HCT116 (cell line): ENCODE measurements at regions not wholly inside any gene's neighbourhood (a gene's known extent, or its start where the extent isn't known, plus 50 kb on each side); places are given as distances from the start of the nearest gene placed in this dataset.

Experiments
- ATAC-seq: fragments of 200-7000 bp; cut with Tn5 transposase; 2 replicates; pipeline ENCODE4 v1.9.1; 2020; ENCODE audit warnings: mild to moderate bottlenecking, moderate library complexity
- BruUV-seq: library from RNA; stranded (reverse); fragments of 400-500 nt; replicated peaks from 2 replicates; lab custom pipeline; 2021; lab: Mats Ljungman, UMichigan
- CTCF ChIA-PET: fragments of 300-600 bp; sonication (Branson Sonifier 250); formaldehyde crosslinking; loops from one replicate; lab custom pipeline; 2021; ENCODE audit warnings: antibody characterized with exemption; lab: Charles Lee
- POLR2A ChIA-PET: fragments of 300-600, 350-600 bp; sonication (Branson Sonifier 250); formaldehyde crosslinking; loops from one replicate; lab custom pipeline; 2021; ENCODE audit warnings: antibody characterized with exemption; lab: Charles Lee
- RAD21 ChIA-PET, 2 experiments: fragments of 300-600 bp; sonication (Branson Sonifier 250); formaldehyde crosslinking; loops; one replicate each; lab custom pipeline; 2023; ENCODE audit warnings: low total read pairs in 2 of 2; ENCODE audit not compliant: uncharacterized antibody in 2 of 2, unreplicated experiment in 2 of 2, low non-redundant PET in 1 of 2; lab: Charles Lee
- DNase-seq: peaks from one replicate; pipeline ENCODE4 v3.0.0-alpha.2; 2010; ENCODE audit warnings: low read depth, low spot score
- H2AFZ ChIP-seq: fragments of 200-600 bp; shearing (Covaris generic), sonication (generic); 2 replicates; pipeline ENCODE4 v1.6.1; 2017; ENCODE audit warnings: low read depth, mixed run types, mixed read lengths, antibody characterized with exemption, low read length; ENCODE audit not compliant: poor library complexity, severe bottlenecking
- H3K27ac ChIP-seq: 2 replicates; pipeline ENCODE4 v1.5.1; 2012; ENCODE audit warnings: low read depth, low read length
- H3K27me3 ChIP-seq: fragments of 200-600 bp; sonication (generic); 2 replicates; pipeline ENCODE4 v1.6.1; 2016; ENCODE audit warnings: mixed run types, low read length, mixed read lengths; ENCODE audit not compliant: insufficient read depth
- H3K36me3 ChIP-seq, 2 experiments: fragments of 200-500 bp in 1 of 2; fragments of 200-600 bp in 1 of 2; sonication (Bioruptor generic) in 1 of 2; sonication (generic) in 1 of 2; 2 replicates each; pipeline versions ENCODE4 v1.5.1 to v1.6.1; 2014 to 2016; ENCODE audit warnings: low read length in 2 of 2, inconsistent platforms in 1 of 2, mixed read lengths in 1 of 2, mixed run types in 1 of 2; ENCODE audit not compliant: insufficient read depth in 2 of 2, control insufficient read depth in 1 of 2
- H3K4me1 ChIP-seq, 2 experiments: fragments of 200-600 bp in 1 of 2; sonication (generic) in 1 of 2; 2 replicates each; pipeline versions ENCODE4 v1.5.1 to v1.6.1; 2012 to 2017; ENCODE audit warnings: low read length in 2 of 2, inconsistent platforms in 1 of 2, mild to moderate bottlenecking in 1 of 2, mixed read lengths in 1 of 2, mixed run types in 1 of 2, moderate library complexity in 1 of 2; ENCODE audit not compliant: insufficient read depth in 2 of 2, control insufficient read depth in 1 of 2
- H3K4me2 ChIP-seq: fragments of 200-600 bp; sonication (generic); 2 replicates; pipeline ENCODE4 v1.6.1; 2017; ENCODE audit warnings: mixed run types, low read length, mixed read lengths
- H3K4me3 ChIP-seq, 2 experiments: fragments of 200-600 bp in 1 of 2; sonication (generic) in 1 of 2; replicated peaks in 1 of 2; 2 replicates each; pipeline ENCODE4 v1.5.1; 2011 to 2016; ENCODE audit warnings: low read length in 2 of 2, control low read depth in 1 of 2, low read depth in 1 of 2, mild to moderate bottlenecking in 1 of 2, mixed read lengths in 1 of 2, mixed run types in 1 of 2
- H3K79me2 ChIP-seq: fragments of 200-600 bp; sonication (generic); 2 replicates; pipeline ENCODE4 v1.6.1; 2017; ENCODE audit warnings: mild to moderate bottlenecking, mixed run types, low read length, moderate library complexity, mixed read lengths; ENCODE audit not compliant: insufficient read depth
- H3K9ac ChIP-seq: fragments of 200-600 bp; sonication (generic); 2 replicates; pipeline ENCODE4 v1.6.1; 2016; ENCODE audit warnings: low read length, mixed read lengths
- H3K9me2 ChIP-seq: fragments of 200-600 bp; sonication (generic), shearing (Covaris generic); 2 replicates; pipeline ENCODE4 v1.6.1; 2017; ENCODE audit warnings: mixed run types, mild to moderate bottlenecking, moderate library complexity; ENCODE audit not compliant: insufficient read depth
- H3K9me3 ChIP-seq, 2 experiments: fragments of 200-500 bp in 1 of 2; fragments of 200-600 bp in 1 of 2; sonication (Bioruptor generic) in 1 of 2; sonication (generic) in 1 of 2; 2 replicates each; pipeline ENCODE4 v1.6.1; 2014 to 2017; ENCODE audit warnings: low read length in 2 of 2, mixed read lengths in 2 of 2, inconsistent platforms in 1 of 2, low read depth in 1 of 2, mild to moderate bottlenecking in 1 of 2, mixed run types in 1 of 2, moderate library complexity in 1 of 2; ENCODE audit not compliant: control insufficient read depth in 1 of 2, insufficient read depth in 1 of 2
- H4K20me1 ChIP-seq: fragments of 200-600 bp; sonication (generic), shearing (Covaris generic); 2 replicates; pipeline ENCODE4 v1.6.1; 2017; ENCODE audit warnings: mixed run types, mild to moderate bottlenecking, moderate library complexity; ENCODE audit not compliant: insufficient read depth
- ATF3 ChIP-seq: IDR thresholded peaks from 2 replicates; pipeline ENCODE4 v1.6.1; 2012
- CBX3 ChIP-seq: IDR thresholded peaks from 2 replicates; pipeline ENCODE4 v1.6.1; 2012; ENCODE audit warnings: low read depth
- CEBPB ChIP-seq: IDR thresholded peaks from 2 replicates; pipeline ENCODE4 v1.6.1; 2012; ENCODE audit warnings: low read depth
- EGR1 ChIP-seq: IDR thresholded peaks from 2 replicates; pipeline ENCODE4 v1.6.1; 2012; ENCODE audit warnings: low read depth
- EZH2 ChIP-seq: fragments of 200-600 bp; sonication (generic); IDR thresholded peaks from 2 replicates; pipeline ENCODE4 v1.6.1; 2017; ENCODE audit warnings: antibody characterized with exemption, mixed run types
- EZH2phosphoT487 ChIP-seq: fragments of 200-600 bp; IDR thresholded peaks from 2 replicates; pipeline ENCODE4 v1.6.1; 2018; ENCODE audit warnings: antibody characterized with exemption, borderline replicate concordance
- JUND ChIP-seq: IDR thresholded peaks from 2 replicates; pipeline ENCODE4 v1.6.1; 2012
- MAX ChIP-seq: IDR thresholded peaks from 2 replicates; pipeline ENCODE4 v1.6.1; 2012
- POLR2AphosphoS5 ChIP-seq: IDR thresholded peaks from 2 replicates; pipeline ENCODE4 v1.6.1; 2011; ENCODE audit warnings: mild to moderate bottlenecking, low read depth, low read length, moderate library complexity
- RAD21 ChIP-seq: IDR thresholded peaks from 2 replicates; pipeline ENCODE4 v1.6.1; 2012; ENCODE audit warnings: low read depth, mild to moderate bottlenecking
- REST ChIP-seq: IDR thresholded peaks from 2 replicates; pipeline ENCODE4 v1.6.1; 2012; ENCODE audit warnings: low read depth
- SIN3A ChIP-seq: IDR thresholded peaks from 2 replicates; pipeline ENCODE4 v1.6.1; 2012; ENCODE audit warnings: low read depth
- SP1 ChIP-seq: IDR thresholded peaks from 2 replicates; pipeline ENCODE4 v1.6.1; 2012; ENCODE audit warnings: low read depth
- SRF ChIP-seq: IDR thresholded peaks from 2 replicates; pipeline ENCODE4 v1.6.1; 2012; ENCODE audit warnings: low read depth
- TCF7L2 ChIP-seq: IDR thresholded peaks from 2 replicates; pipeline ENCODE4 v1.7.0; 2011; ENCODE audit warnings: borderline replicate concordance, inconsistent platforms; ENCODE audit not compliant: insufficient read depth, insufficient read length; ENCODE audit errors: extremely low read depth
- YY1 ChIP-seq: IDR thresholded peaks from 2 replicates; pipeline ENCODE4 v1.6.1; 2011; ENCODE audit warnings: low read length, low read depth, moderate library complexity, mild to moderate bottlenecking; ENCODE audit not compliant: insufficient replicate concordance; ENCODE audit errors: extremely low read depth
- ZFX ChIP-seq: fragments of 450-650 bp; IDR thresholded peaks from 2 replicates; pipeline ENCODE4 v1.6.1; 2017
- ZNF274 ChIP-seq: fragments of 200-500 bp; sonication (Bioruptor generic); IDR thresholded peaks from 2 replicates; pipeline ENCODE4 v1.6.1; 2014; ENCODE audit warnings: mild to moderate bottlenecking, low read depth, low read length, inconsistent platforms
- intact Hi-C: fragments of 100-400 bp; cut with micrococcal nuclease; formaldehyde crosslinking; loops from 2 replicates; pipeline ENCODE4 v1.10.0; 2022
- TF ChIP-seq, protein P1 (sequence below): IDR thresholded peaks from 2 replicates; pipeline ENCODE4 v1.6.1; 2011; ENCODE audit warnings: mild to moderate bottlenecking, low read length, moderate library complexity; ENCODE audit not compliant: insufficient replicate concordance; ENCODE audit errors: extremely low read depth
- TF ChIP-seq, protein P2 (sequence below), 3 experiments: fragments of 200-600 bp in 1 of 3; sonication (generic) in 1 of 3; IDR thresholded peaks in 2 of 3; conservative IDR thresholded peaks in 1 of 3; 2 replicates each; pipeline ENCODE4 v1.5.1; 2012 to 2017; ENCODE audit warnings: low read depth in 2 of 3, low read length in 2 of 3, antibody characterized with exemption in 1 of 3, borderline replicate concordance in 1 of 3, control low read depth in 1 of 3, mild to moderate bottlenecking in 1 of 3, mixed read lengths in 1 of 3, mixed run types in 1 of 3, moderate library complexity in 1 of 3; ENCODE audit not compliant: insufficient read depth in 1 of 3

- H3K4me1 ChIP-seq = no peaks in the 10 kb centered on the region
- H4K20me1 ChIP-seq = no peaks in the 10 kb centered on the region
- no peak overlapping the region for H3K4me2 ChIP-seq
- no peak for TF ChIP-seq ZFX
- TF ChIP-seq, protein P1, sequence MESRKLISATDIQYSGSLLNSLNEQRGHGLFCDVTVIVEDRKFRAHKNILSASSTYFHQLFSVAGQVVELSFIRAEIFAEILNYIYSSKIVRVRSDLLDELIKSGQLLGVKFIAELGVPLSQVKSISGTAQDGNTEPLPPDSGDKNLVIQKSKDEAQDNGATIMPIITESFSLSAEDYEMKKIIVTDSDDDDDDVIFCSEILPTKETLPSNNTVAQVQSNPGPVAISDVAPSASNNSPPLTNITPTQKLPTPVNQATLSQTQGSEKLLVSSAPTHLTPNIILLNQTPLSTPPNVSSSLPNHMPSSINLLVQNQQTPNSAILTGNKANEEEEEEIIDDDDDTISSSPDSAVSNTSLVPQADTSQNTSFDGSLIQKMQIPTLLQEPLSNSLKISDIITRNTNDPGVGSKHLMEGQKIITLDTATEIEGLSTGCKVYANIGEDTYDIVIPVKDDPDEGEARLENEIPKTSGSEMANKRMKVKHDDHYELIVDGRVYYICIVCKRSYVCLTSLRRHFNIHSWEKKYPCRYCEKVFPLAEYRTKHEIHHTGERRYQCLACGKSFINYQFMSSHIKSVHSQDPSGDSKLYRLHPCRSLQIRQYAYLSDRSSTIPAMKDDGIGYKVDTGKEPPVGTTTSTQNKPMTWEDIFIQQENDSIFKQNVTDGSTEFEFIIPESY = no peak
- no peak for TF ChIP-seq ZNF274
- no peak for TF ChIP-seq MAX
- no peak for TF ChIP-seq EZH2phosphoT487
- TF ChIP-seq JUND = no peak
- no peak for TF ChIP-seq EZH2
- TF ChIP-seq CBX3 = no peak
- no peak for TF ChIP-seq YY1
- no peak for TF ChIP-seq TCF7L2
- TF ChIP-seq ATF3 = no peak
- no peak for TF ChIP-seq EGR1
- no peak for TF ChIP-seq POLR2AphosphoS5
- TF ChIP-seq RAD21 = no peak
- TF ChIP-seq REST = no peak
- TF ChIP-seq SP1 = no peak
- no peak for TF ChIP-seq CEBPB
- no peak for TF ChIP-seq SRF
- no peak for TF ChIP-seq SIN3A
- TF ChIP-seq, protein P2, sequence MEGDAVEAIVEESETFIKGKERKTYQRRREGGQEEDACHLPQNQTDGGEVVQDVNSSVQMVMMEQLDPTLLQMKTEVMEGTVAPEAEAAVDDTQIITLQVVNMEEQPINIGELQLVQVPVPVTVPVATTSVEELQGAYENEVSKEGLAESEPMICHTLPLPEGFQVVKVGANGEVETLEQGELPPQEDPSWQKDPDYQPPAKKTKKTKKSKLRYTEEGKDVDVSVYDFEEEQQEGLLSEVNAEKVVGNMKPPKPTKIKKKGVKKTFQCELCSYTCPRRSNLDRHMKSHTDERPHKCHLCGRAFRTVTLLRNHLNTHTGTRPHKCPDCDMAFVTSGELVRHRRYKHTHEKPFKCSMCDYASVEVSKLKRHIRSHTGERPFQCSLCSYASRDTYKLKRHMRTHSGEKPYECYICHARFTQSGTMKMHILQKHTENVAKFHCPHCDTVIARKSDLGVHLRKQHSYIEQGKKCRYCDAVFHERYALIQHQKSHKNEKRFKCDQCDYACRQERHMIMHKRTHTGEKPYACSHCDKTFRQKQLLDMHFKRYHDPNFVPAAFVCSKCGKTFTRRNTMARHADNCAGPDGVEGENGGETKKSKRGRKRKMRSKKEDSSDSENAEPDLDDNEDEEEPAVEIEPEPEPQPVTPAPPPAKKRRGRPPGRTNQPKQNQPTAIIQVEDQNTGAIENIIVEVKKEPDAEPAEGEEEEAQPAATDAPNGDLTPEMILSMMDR (IDR thresholded peaks at IDR 0.05 in 2 of 3, conservative IDR thresholded peaks at IDR 0.05 in 1 of 3; ENCODE audit: borderline replicate concordance in 1 of 3, insufficient read depth in 1 of 3, low read depth in 2 of 3, low read length in 2 of 3) = no peak
- no peaks in the 10 kb centered on the region for H3K36me3 ChIP-seq
- no peaks in the 10 kb centered on the region for H3K27me3 ChIP-seq
- no peaks in the 10 kb centered on the region for H3K9me2 ChIP-seq
- no peak overlapping the region for H3K9ac ChIP-seq
- RAD21 ChIA-PET = no interaction called here
- no peak for DNase-seq
- BruUV-seq = no TSS peak
- POLR2A ChIA-PET = no interaction called here
- CTCF ChIA-PET = no interaction called here
- intact Hi-C loops = no loop called here
- no peak for ATAC-seq
- H3K4me3 ChIP-seq = no peak overlapping the region
- H2AFZ ChIP-seq = no peak overlapping the region
- no peak overlapping the region for H3K27ac ChIP-seq
- no peaks in the 10 kb centered on the region for H3K79me2 ChIP-seq
- H3K9me3 ChIP-seq = peaks cover 3 to 12% of the 10 kb centered on the region in 2 experiments; a peak in 2 of 4 replicates
These were observed 637.3 kb downstream of the TRIB2 start for GRCh38 chr2:13354031-13354430.
